Endothelial cell of umbilical vein (primary cell): ENCODE measurements at regions not wholly inside any gene's neighbourhood (a gene's known extent, or its start where the extent isn't known, plus 50 kb on each side); places are given as distances from the start of the nearest gene placed in this dataset.

Source experiments
- CTCF ChIP-seq, 2 donors: IDR thresholded peaks; 1 replicate in 1 of 2; 2 replicates in 1 of 2; pipeline ENCODE4 v1.5.1; 2011; ENCODE audit warnings: low read length in 2 of 2, mild to moderate bottlenecking in 2 of 2, moderate library complexity in 2 of 2, control low read depth in 1 of 2, inconsistent platforms in 1 of 2, low read depth in 1 of 2; ENCODE audit not compliant: insufficient read depth in 1 of 2; ENCODE audit errors: extremely low read depth in 1 of 2
- EZH2 ChIP-seq: IDR thresholded peaks from 2 replicates; pipeline ENCODE4 v1.6.1; 2012; ENCODE audit warnings: borderline replicate concordance, low read depth, mild to moderate bottlenecking, moderate library complexity, low read length, inconsistent platforms; ENCODE audit not compliant: severe bottlenecking
- FOS ChIP-seq: IDR thresholded peaks from 2 replicates; pipeline ENCODE4 v1.6.1; 2011; ENCODE audit warnings: mild to moderate bottlenecking, low read length, moderate library complexity, borderline replicate concordance; ENCODE audit not compliant: insufficient read depth
- GATA2 ChIP-seq: IDR thresholded peaks from 2 replicates; pipeline ENCODE4 v1.7.0; 2011; ENCODE audit warnings: low read depth, mild to moderate bottlenecking, moderate library complexity, mixed read lengths, low read length; ENCODE audit not compliant: insufficient read length, insufficient read depth
- JUN ChIP-seq: IDR thresholded peaks from 2 replicates; pipeline ENCODE4 v1.6.1; 2011; ENCODE audit warnings: borderline replicate concordance, low read depth; ENCODE audit not compliant: insufficient read length, insufficient read depth
- MAX ChIP-seq: IDR thresholded peaks from 2 replicates; pipeline ENCODE4 v1.6.1; 2011; ENCODE audit not compliant: insufficient read depth, insufficient read length
- MYC ChIP-seq: IDR thresholded peaks from one replicate; pipeline ENCODE4 v1.6.1; 2011; ENCODE audit warnings: mild to moderate bottlenecking, low read depth, low read length
- POLR2A ChIP-seq: IDR thresholded peaks from 2 replicates; pipeline ENCODE4 v1.6.1; 2012; ENCODE audit warnings: low read depth, mild to moderate bottlenecking, control low read depth, low read length
- POLR2AphosphoS5 ChIP-seq: IDR thresholded peaks from 2 replicates; pipeline ENCODE4 v1.6.1; 2012; ENCODE audit warnings: low read depth, mild to moderate bottlenecking, control low read depth, low read length, moderate library complexity; ENCODE audit not compliant: insufficient read depth

GRCh38 chr6:141118991-141119390 is 1013.7 kb upstream of the GJE1 start:
- no peak for TF ChIP-seq POLR2AphosphoS5
- no peak for TF ChIP-seq EZH2
- no peak for TF ChIP-seq CTCF (IDR thresholded peaks at IDR 0.05; ENCODE audit: extremely low read depth in 1 of 2, insufficient read depth in 1 of 2, low read depth in 1 of 2, low read length in 2 of 2)
- no peak for TF ChIP-seq MAX
- TF ChIP-seq GATA2: no peak
- no peak for TF ChIP-seq MYC
- no peak for TF ChIP-seq POLR2A
- TF ChIP-seq FOS: no peak
- no peak for TF ChIP-seq JUN
